HepG2 (cell line): ENCODE measurements at regions not wholly inside any gene's neighbourhood (a gene's known extent, or its start where the extent isn't known, plus 50 kb on each side); places are given as distances from the start of the nearest gene placed in this dataset.

Experiments used
- ATAC-seq: fragments of 200-7000 bp; cut with Tn5 transposase; 3 replicates; pipeline ENCODE4 v1.9.1; 2020; ENCODE audit warnings: mild to moderate bottlenecking, moderate library complexity
- BruUV-seq: library from RNA; stranded (reverse); fragments of 400-500 nt; replicated peaks from 2 replicates; lab custom pipeline; 2021; lab: Mats Ljungman, UMichigan
- CTCF ChIA-PET: fragments of 300-600 bp; formaldehyde crosslinking; extraction: SDS; loops from one replicate; lab custom pipeline; 2021; ENCODE audit warnings: low total read pairs, inconsistent platforms, low intra/inter-chr PET ratio; lab: Yijun Ruan, JAX
- POLR2A ChIA-PET: fragments of 350-600 bp; sonication (Branson Sonifier 250); formaldehyde crosslinking; loops from one replicate; lab custom pipeline; 2020; ENCODE audit warnings: antibody characterized with exemption, inconsistent platforms; lab: Yijun Ruan, JAX
- DNase-seq: peaks from one replicate; pipeline ENCODE4 v3.0.0-alpha.2; 2015; ENCODE audit warnings: low spot score
- FAIRE-seq: peaks from 3 replicates; lab custom pipeline; 2011; peaks lifted over from hg19 to GRCh38; lab: Jason Lieb, UNC
- H2AFZ ChIP-seq: one replicate; pipeline ENCODE4 v1.6.1; 2011; ENCODE audit warnings: low read length, inconsistent platforms
- H3K27ac ChIP-seq: fragments of 300-600 bp; 3 replicates; pipeline ENCODE4 v1.8.0; 2011; ENCODE audit warnings: mixed run types, mild to moderate bottlenecking, mixed read lengths, low read length, inconsistent platforms; ENCODE audit not compliant: insufficient read depth; ENCODE audit errors: extremely low read length
- H3K27me3 ChIP-seq, 2 experiments: fragments of 200-600 bp in 1 of 2; 2 replicates in 1 of 2; 3 replicates in 1 of 2; pipeline versions ENCODE4 v1.6.0 to v1.8.0; 2011; ENCODE audit warnings: low read length in 2 of 2, mild to moderate bottlenecking in 2 of 2, moderate library complexity in 2 of 2, inconsistent platforms in 1 of 2; ENCODE audit not compliant: insufficient read depth in 2 of 2, control insufficient read depth in 1 of 2
- H3K36me3 ChIP-seq, 2 experiments: fragments of 200-600 bp in 1 of 2; replicated peaks in 1 of 2; 2 replicates in 1 of 2; 3 replicates in 1 of 2; pipeline versions ENCODE4 v1.5.1 to v1.8.0; 2011; ENCODE audit warnings: low read length in 2 of 2, inconsistent platforms in 1 of 2; ENCODE audit not compliant: insufficient read depth in 2 of 2, control insufficient read depth in 1 of 2
- H3K4me1 ChIP-seq: 2 replicates; pipeline ENCODE4 v1.5.1; 2012; ENCODE audit warnings: low read length, inconsistent platforms; ENCODE audit not compliant: insufficient read depth
- H3K4me2 ChIP-seq: 2 replicates; pipeline ENCODE4 v1.6.0; 2011; ENCODE audit warnings: low read depth, low read length, inconsistent platforms
- H3K4me3 ChIP-seq, 3 experiments: fragments of 200-600 bp in 1 of 3; sonication (generic), shearing (Covaris generic) in 1 of 3; replicated peaks in 1 of 3; 2 replicates each; pipeline ENCODE4 v1.5.1; 2011 to 2016; ENCODE audit warnings: low read length in 3 of 3, inconsistent platforms in 2 of 3, low read depth in 2 of 3, mild to moderate bottlenecking in 2 of 3, control low read depth in 1 of 3, mixed read lengths in 1 of 3; ENCODE audit not compliant: insufficient read depth in 1 of 3
- H3K79me2 ChIP-seq: one replicate; pipeline ENCODE4 v1.6.1; 2011; ENCODE audit warnings: low read length, inconsistent platforms; ENCODE audit not compliant: insufficient read depth
- H3K9ac ChIP-seq: 2 replicates; pipeline ENCODE4 v1.6.0; 2011; ENCODE audit warnings: mild to moderate bottlenecking, low read depth, low read length, inconsistent platforms; ENCODE audit not compliant: insufficient read depth
- H3K9me3 ChIP-seq: 2 replicates; pipeline ENCODE4 v1.5.1; 2012; ENCODE audit warnings: mild to moderate bottlenecking, low read length
- H4K20me1 ChIP-seq: 2 replicates; pipeline ENCODE4 v1.6.0; 2011; ENCODE audit warnings: inconsistent platforms, mild to moderate bottlenecking, low read length, moderate library complexity; ENCODE audit not compliant: insufficient read depth
- ARNTL ChIP-seq: sonication (generic); formaldehyde crosslinking; IDR thresholded peaks from 2 replicates; pipeline ENCODE4 v1.4.0; 2020; ENCODE audit warnings: mild to moderate bottlenecking, missing genetic modification reagents
- ATF7 ChIP-seq, 2 experiments: fragments of 450-650 bp in 1 of 2; sonication (generic) in 1 of 2; formaldehyde crosslinking in 1 of 2; IDR thresholded peaks; 2 replicates each; pipeline versions ENCODE4 v1.4.0 to v1.6.1; 2016 to 2020; ENCODE audit warnings: antibody characterized with exemption in 1 of 2, mild to moderate bottlenecking in 1 of 2, missing genetic modification reagents in 1 of 2
- ISL2 ChIP-seq: sonication (generic); formaldehyde crosslinking; IDR thresholded peaks from 2 replicates; pipeline ENCODE4 v1.5.0; 2020; ENCODE audit warnings: missing genetic modification reagents
- RCOR2 ChIP-seq: IDR thresholded peaks from 2 replicates; pipeline ENCODE4 v1.6.1; 2016; ENCODE audit warnings: missing biosample characterization, missing genetic modification reagents
- SALL2 ChIP-seq: sonication (generic); formaldehyde crosslinking; IDR thresholded peaks from 2 replicates; pipeline ENCODE4 v1.8.1; 2023; ENCODE audit warnings: mild to moderate bottlenecking, missing genetic modification reagents, inconsistent platforms
- ZBTB1 ChIP-seq: sonication (generic); formaldehyde crosslinking; IDR thresholded peaks from 2 replicates; pipeline ENCODE4 v1.4.0; 2020; ENCODE audit warnings: missing genetic modification reagents, borderline replicate concordance
- ZNF781 ChIP-seq: sonication (generic); formaldehyde crosslinking; IDR thresholded peaks from 2 replicates; pipeline ENCODE4 v1.5.1; 2020; ENCODE audit warnings: borderline replicate concordance, mild to moderate bottlenecking, missing genetic modification reagents; ENCODE audit errors: not compliant biosample characterization
- WGBS: methylation state at CpG from one replicate; pipeline ENCODE4 v1.1.6; 2017; ENCODE audit warnings: low lambda C conversion rate; 5-methylcytosine and 5-hydroxymethylcytosine counted together
- in situ Hi-C: cut with HindIII; loops from 2 replicates; pipeline ENCODE4 v1.10.0; 2017; ENCODE audit warnings: low pct_unique_long_range_greater_than_20kb; ENCODE audit not compliant: extremely low pct_ligation_motif_present
- intact Hi-C: fragments of 100-400 bp; cut with micrococcal nuclease; formaldehyde crosslinking; loops from one replicate; pipeline ENCODE4 v1.10.0; 2022; ENCODE audit not compliant: unreplicated experiment
- TF ChIP-seq, protein P1 (sequence below): sonication (generic); formaldehyde crosslinking; IDR thresholded peaks from 2 replicates; pipeline ENCODE4 v1.4.0; 2020; ENCODE audit warnings: mild to moderate bottlenecking, missing genetic modification reagents

GRCh38 chr4:123229286-123229685, 167.3 kb upstream of the SPRY1 start:
- no peaks in the 10 kb centered on the region for H3K36me3 ChIP-seq
- BruUV-seq = no TSS peak
- H3K9ac ChIP-seq = no peak overlapping the region
- no peaks in the 10 kb centered on the region for H4K20me1 ChIP-seq
- no peak overlapping the region for H2AFZ ChIP-seq
- no peaks in the 10 kb centered on the region for H3K79me2 ChIP-seq
- FAIRE-seq (no peak), ATAC-seq (no peak), DNase-seq (no peak)
- H3K9me3 ChIP-seq = no peaks in the 10 kb centered on the region
- in situ Hi-C loops = no loop called here
- CTCF ChIA-PET = no interaction called here
- TF ChIP-seq ZNF781 (CRISPR knock-in tag) = no peak
- no peak overlapping the region for H3K27ac ChIP-seq
- H3K4me1 ChIP-seq = no peaks in the 10 kb centered on the region
- H3K4me3 ChIP-seq = no peak overlapping the region
- 100% methylated on average over 1 of the region's 1 CpG for WGBS
- no peak overlapping the region for H3K4me2 ChIP-seq
- intact Hi-C loops = no loop called here
- no peaks in the 10 kb centered on the region for H3K27me3 ChIP-seq
- POLR2A ChIA-PET = no interaction called here

DNA sequence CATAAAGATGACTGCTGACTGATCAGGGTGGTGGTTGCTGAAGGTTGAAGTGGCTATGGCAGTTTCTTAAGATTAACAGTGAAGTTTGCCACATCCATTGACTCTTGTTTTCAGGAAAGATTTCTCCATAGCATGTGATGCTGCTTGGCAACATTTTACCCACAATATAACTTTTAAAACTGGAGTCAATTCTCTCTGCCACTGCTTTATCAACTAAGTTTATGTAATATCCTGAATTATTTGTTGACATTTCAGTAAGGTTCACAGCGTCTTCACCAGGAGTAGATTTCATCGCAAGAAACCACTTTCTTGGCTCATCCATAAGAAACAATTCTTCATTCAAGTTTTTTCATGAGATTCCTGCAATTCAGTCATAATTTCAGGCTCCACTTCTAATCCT, 166.5 kb upstream of the SPRY1 start:
- no peaks in the 10 kb centered on the region for H3K79me2 ChIP-seq
- in situ Hi-C loops (no loop called here), intact Hi-C loops (no loop called here)
- ChIA-PET POLR2A (no interaction called here), CTCF (no interaction called here)
- BruUV-seq = no TSS peak
- no peaks in the 10 kb centered on the region for H3K36me3 ChIP-seq
- H3K9ac ChIP-seq = no peak overlapping the region
- H3K4me1 ChIP-seq = no peaks in the 10 kb centered on the region
- ATAC-seq (no peak), FAIRE-seq (no peak)
- 100% methylated on average over 2 of the region's 2 CpGs for WGBS
- no peak overlapping the region for H2AFZ ChIP-seq
- H3K4me2 ChIP-seq = no peak overlapping the region
- H3K9me3 ChIP-seq = no peaks in the 10 kb centered on the region
- H4K20me1 ChIP-seq = no peaks in the 10 kb centered on the region
- no peak for TF ChIP-seq ARNTL (CRISPR knock-in tag)
- TF ChIP-seq, all 625 proteins: peak for 0
- H3K4me3 ChIP-seq = no peak overlapping the region
- DNase-seq = no peak
- no peak overlapping the region for H3K27ac ChIP-seq
- H3K27me3 ChIP-seq = no peaks in the 10 kb centered on the region

- H3K9ac ChIP-seq = no peak overlapping the region
- no peak overlapping the region for H3K4me3 ChIP-seq
- no peaks in the 10 kb centered on the region for H3K36me3 ChIP-seq
- CTCF ChIA-PET = no interaction called here
- H2AFZ ChIP-seq = no peak overlapping the region
- H3K79me2 ChIP-seq = no peaks in the 10 kb centered on the region
- ATAC-seq (no peak), FAIRE-seq (no peak), DNase-seq (no peak)
- H3K27me3 ChIP-seq = no peaks in the 10 kb centered on the region
- POLR2A ChIA-PET = no interaction called here
- 57% methylated on average over 3 of the region's 3 CpGs for WGBS
- in situ Hi-C loops (no loop called here), intact Hi-C loops (no loop called here)
- H3K4me2 ChIP-seq = no peak overlapping the region
- H3K27ac ChIP-seq = no peak overlapping the region
- H3K9me3 ChIP-seq = no peaks in the 10 kb centered on the region
- no peaks in the 10 kb centered on the region for H3K4me1 ChIP-seq
- no TSS peak for BruUV-seq
- H4K20me1 ChIP-seq = no peaks in the 10 kb centered on the region
- TF ChIP-seq ATF7 (IDR thresholded peaks at IDR 0.05) = no peak
- no peak for TF ChIP-seq ATF7 (CRISPR knock-in tag; IDR thresholded peaks at IDR 0.05)
- TF ChIP-seq SALL2 (CRISPR knock-in tag) = no peak
- TF ChIP-seq, protein P1, sequence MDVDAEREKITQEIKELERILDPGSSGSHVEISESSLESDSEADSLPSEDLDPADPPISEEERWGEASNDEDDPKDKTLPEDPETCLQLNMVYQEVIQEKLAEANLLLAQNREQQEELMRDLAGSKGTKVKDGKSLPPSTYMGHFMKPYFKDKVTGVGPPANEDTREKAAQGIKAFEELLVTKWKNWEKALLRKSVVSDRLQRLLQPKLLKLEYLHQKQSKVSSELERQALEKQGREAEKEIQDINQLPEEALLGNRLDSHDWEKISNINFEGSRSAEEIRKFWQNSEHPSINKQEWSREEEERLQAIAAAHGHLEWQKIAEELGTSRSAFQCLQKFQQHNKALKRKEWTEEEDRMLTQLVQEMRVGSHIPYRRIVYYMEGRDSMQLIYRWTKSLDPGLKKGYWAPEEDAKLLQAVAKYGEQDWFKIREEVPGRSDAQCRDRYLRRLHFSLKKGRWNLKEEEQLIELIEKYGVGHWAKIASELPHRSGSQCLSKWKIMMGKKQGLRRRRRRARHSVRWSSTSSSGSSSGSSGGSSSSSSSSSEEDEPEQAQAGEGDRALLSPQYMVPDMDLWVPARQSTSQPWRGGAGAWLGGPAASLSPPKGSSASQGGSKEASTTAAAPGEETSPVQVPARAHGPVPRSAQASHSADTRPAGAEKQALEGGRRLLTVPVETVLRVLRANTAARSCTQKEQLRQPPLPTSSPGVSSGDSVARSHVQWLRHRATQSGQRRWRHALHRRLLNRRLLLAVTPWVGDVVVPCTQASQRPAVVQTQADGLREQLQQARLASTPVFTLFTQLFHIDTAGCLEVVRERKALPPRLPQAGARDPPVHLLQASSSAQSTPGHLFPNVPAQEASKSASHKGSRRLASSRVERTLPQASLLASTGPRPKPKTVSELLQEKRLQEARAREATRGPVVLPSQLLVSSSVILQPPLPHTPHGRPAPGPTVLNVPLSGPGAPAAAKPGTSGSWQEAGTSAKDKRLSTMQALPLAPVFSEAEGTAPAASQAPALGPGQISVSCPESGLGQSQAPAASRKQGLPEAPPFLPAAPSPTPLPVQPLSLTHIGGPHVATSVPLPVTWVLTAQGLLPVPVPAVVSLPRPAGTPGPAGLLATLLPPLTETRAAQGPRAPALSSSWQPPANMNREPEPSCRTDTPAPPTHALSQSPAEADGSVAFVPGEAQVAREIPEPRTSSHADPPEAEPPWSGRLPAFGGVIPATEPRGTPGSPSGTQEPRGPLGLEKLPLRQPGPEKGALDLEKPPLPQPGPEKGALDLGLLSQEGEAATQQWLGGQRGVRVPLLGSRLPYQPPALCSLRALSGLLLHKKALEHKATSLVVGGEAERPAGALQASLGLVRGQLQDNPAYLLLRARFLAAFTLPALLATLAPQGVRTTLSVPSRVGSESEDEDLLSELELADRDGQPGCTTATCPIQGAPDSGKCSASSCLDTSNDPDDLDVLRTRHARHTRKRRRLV (CRISPR knock-in tag) = no peak
- no peak for TF ChIP-seq RCOR2
- no peak for TF ChIP-seq ZBTB1 (CRISPR knock-in tag)
- TF ChIP-seq ISL2 (CRISPR knock-in tag) = no peak
These were observed 164.2 kb upstream of the SPRY1 start for GRCh38 chr4:123232439-123232838.
